ENCODE measurements at regions not wholly inside any gene's neighbourhood (a gene's known extent, or its start where the extent isn't known, plus 50 kb on each side); places are given as distances from the start of the nearest gene placed in this dataset.

DNA sequence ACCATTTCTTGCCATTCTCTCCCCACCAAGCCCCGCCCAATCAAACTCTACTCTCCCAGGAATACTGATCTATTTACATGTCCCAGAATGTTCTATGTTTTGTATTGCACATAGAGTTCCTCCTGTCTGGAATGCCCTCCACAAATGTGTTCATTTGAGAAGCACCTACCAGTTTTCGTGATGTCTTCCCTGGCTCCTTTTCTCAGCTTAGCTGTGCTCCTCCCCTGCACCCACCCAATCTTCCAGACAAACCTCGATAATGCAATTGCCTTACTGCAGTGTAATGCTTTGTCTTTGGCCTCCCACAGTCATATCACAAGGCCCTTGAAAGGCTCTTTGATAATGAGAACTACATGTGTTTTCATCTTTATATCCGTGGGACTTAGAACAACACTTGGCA lies 214.5 kb upstream of the ANKRD55 start:
- peaks cover 0 to 2% (median 0%) of the 10 kb centered on the region in 5 experiments for H3K9me3 ChIP-seq (ENCODE audit: control extremely low read depth in 1 of 5, control insufficient read depth in 4 of 5, insufficient read depth in 2 of 5, low read depth in 1 of 5, low read length in 4 of 5)
- no peak for DNase-seq
- H3K4me3 ChIP-seq (ENCODE audit: control insufficient read depth in 1 of 7, extremely low read depth in 1 of 7, insufficient read depth in 4 of 7, low read depth in 2 of 7, low read length in 6 of 7): no peak overlapping the region
- H3K27me3 ChIP-seq (replicated peaks in 2 of 5; ENCODE audit: control insufficient read depth in 4 of 5, insufficient read depth in 5 of 5, low read length in 4 of 5): no peaks in the 10 kb centered on the region
- H3K36me3 ChIP-seq (ENCODE audit: control insufficient read depth in 4 of 4, insufficient read depth in 4 of 4, low read length in 3 of 4): no peaks in the 10 kb centered on the region
- POLR2A ChIA-PET: no interaction called here
- 97% methylated on average over 3 of the region's 4 CpGs for WGBS (ENCODE audit: insufficient coverage)
- no peak overlapping the region for H3K27ac ChIP-seq (ENCODE audit: insufficient read depth in 1 of 2, low read depth in 1 of 2, low read length in 2 of 2, poor library complexity in 1 of 2, severe bottlenecking in 2 of 2)
- CTCF ChIA-PET: no interaction called here
- no peaks in the 10 kb centered on the region for H3K4me1 ChIP-seq (ENCODE audit: control extremely low read depth in 1 of 4, control insufficient read depth in 4 of 4, insufficient read depth in 4 of 4, low read length in 3 of 4)

DNA sequence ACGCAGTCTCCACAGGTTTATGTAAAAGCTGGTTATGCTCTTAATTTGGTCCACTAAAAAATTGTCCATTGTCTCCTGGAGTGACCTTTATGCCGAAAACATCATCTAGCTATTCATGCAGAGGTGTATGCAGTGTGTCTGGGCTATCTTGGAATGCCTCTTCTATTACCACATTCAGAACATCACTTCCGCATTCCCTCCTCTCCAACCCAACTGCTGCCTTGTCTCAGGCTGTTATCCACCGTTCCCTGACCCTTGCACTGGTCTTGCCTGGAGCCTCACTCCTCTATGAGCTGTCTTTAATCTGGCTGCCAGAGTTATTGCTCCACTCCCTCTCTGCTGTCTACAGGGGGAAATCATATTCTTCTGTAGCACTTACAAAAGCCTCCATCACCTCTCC lies 214.1 kb upstream of the ANKRD55 start:
- Histone ChIP-seq H3K27ac (ENCODE audit: insufficient read depth in 1 of 2, low read depth in 1 of 2, low read length in 2 of 2, poor library complexity in 1 of 2, severe bottlenecking in 2 of 2) (no peak overlapping the region), H3K36me3 (ENCODE audit: control insufficient read depth in 4 of 4, insufficient read depth in 4 of 4, low read length in 3 of 4) (no peaks in the 10 kb centered on the region), H3K4me1 (ENCODE audit: control extremely low read depth in 1 of 4, control insufficient read depth in 4 of 4, insufficient read depth in 4 of 4, low read length in 3 of 4) (no peaks in the 10 kb centered on the region), H3K9me3 (ENCODE audit: control extremely low read depth in 1 of 5, control insufficient read depth in 4 of 5, insufficient read depth in 2 of 5, low read depth in 1 of 5, low read length in 4 of 5) (peaks cover 0 to 2% (median 0%) of the 10 kb centered on the region in 5 experiments), H3K4me3 (ENCODE audit: control insufficient read depth in 1 of 7, extremely low read depth in 1 of 7, insufficient read depth in 4 of 7, low read depth in 2 of 7, low read length in 6 of 7) (no peak overlapping the region), H3K27me3 (replicated peaks in 2 of 5; ENCODE audit: control insufficient read depth in 4 of 5, insufficient read depth in 5 of 5, low read length in 4 of 5) (no peaks in the 10 kb centered on the region)
- ChIA-PET POLR2A (no interaction called here), CTCF (no interaction called here)
- 100% methylated on average over 3 of the region's 4 CpGs for WGBS (ENCODE audit: insufficient coverage)
- no peak for DNase-seq

DNA sequence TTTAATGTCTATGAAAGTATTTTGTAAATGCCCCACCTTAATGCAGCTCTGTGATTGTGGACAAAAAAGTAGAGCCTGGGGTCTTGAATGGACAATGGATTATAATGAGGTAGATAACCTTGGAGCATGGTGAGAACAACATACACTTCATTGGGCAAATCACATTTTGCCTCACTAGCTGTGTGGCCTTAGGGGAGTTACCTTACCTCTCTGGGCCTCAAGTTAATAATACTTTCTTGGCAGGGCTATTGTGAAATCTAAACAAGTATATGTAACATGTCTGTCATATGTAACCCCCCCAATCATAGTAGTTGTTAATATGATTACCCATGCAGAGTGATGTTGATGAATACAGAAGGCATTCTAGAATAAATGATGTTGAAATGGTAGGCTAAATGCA lies 213.6 kb upstream of the ANKRD55 start:
- DNase-seq: no peak
- Histone ChIP-seq H3K27ac (ENCODE audit: insufficient read depth in 1 of 2, low read depth in 1 of 2, low read length in 2 of 2, poor library complexity in 1 of 2, severe bottlenecking in 2 of 2) (no peak overlapping the region), H3K4me1 (ENCODE audit: control extremely low read depth in 1 of 4, control insufficient read depth in 4 of 4, insufficient read depth in 4 of 4, low read length in 3 of 4) (no peaks in the 10 kb centered on the region), H3K36me3 (ENCODE audit: control insufficient read depth in 4 of 4, insufficient read depth in 4 of 4, low read length in 3 of 4) (no peaks in the 10 kb centered on the region), H3K9me3 (ENCODE audit: control extremely low read depth in 1 of 5, control insufficient read depth in 4 of 5, insufficient read depth in 2 of 5, low read depth in 1 of 5, low read length in 4 of 5) (peaks cover 0 to 2% (median 0%) of the 10 kb centered on the region in 5 experiments), H3K4me3 (ENCODE audit: control insufficient read depth in 1 of 7, extremely low read depth in 1 of 7, insufficient read depth in 4 of 7, low read depth in 2 of 7, low read length in 6 of 7) (no peak overlapping the region), H3K27me3 (replicated peaks in 2 of 5; ENCODE audit: control insufficient read depth in 4 of 5, insufficient read depth in 5 of 5, low read length in 4 of 5) (no peaks in the 10 kb centered on the region)
- CTCF ChIA-PET: no interaction called here
- POLR2A ChIA-PET: no interaction called here

DNA sequence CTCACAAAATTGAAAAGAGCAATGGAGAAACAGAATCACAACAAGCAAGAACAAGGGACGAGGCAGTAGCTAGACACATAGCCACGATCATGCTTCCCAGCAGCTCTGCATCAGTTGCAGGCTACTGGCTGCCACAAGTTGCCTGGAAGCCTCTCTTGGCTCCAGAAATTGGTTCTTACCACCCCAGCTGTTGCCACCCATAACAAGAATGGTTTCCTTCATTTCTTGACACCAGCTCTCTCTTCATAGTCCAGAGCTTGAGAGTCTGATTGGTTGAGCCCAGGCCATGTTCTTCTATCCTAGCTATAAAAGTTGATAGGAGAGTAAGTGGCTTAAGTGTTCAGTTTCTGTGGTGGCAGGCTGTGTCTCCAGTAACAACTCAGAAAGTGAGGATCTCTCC lies 210.7 kb upstream of the ANKRD55 start:
- DNase-seq: no peak
- WGBS (ENCODE audit: insufficient coverage): 95% methylated on average over 2 of the region's 2 CpGs
- Histone ChIP-seq H3K9me3 (ENCODE audit: control extremely low read depth in 1 of 5, control insufficient read depth in 4 of 5, insufficient read depth in 2 of 5, low read depth in 1 of 5, low read length in 4 of 5) (peaks cover 0 to 2% (median 0%) of the 10 kb centered on the region in 5 experiments), H3K36me3 (ENCODE audit: control insufficient read depth in 4 of 4, insufficient read depth in 4 of 4, low read length in 3 of 4) (no peaks in the 10 kb centered on the region), H3K27me3 (replicated peaks in 2 of 5; ENCODE audit: control insufficient read depth in 4 of 5, insufficient read depth in 5 of 5, low read length in 4 of 5) (no peaks in the 10 kb centered on the region), H3K4me3 (ENCODE audit: control insufficient read depth in 1 of 7, extremely low read depth in 1 of 7, insufficient read depth in 4 of 7, low read depth in 2 of 7, low read length in 6 of 7) (no peak overlapping the region), H3K27ac (ENCODE audit: insufficient read depth in 1 of 2, low read depth in 1 of 2, low read length in 2 of 2, poor library complexity in 1 of 2, severe bottlenecking in 2 of 2) (no peak overlapping the region), H3K4me1 (ENCODE audit: control extremely low read depth in 1 of 4, control insufficient read depth in 4 of 4, insufficient read depth in 4 of 4, low read length in 3 of 4) (no peaks in the 10 kb centered on the region)
- ChIA-PET CTCF (no interaction called here), POLR2A (interaction anchor here (0.5 kb wide), 1 partner anchor 136 kb away, joined by 4 read pairs; no protein-coding TSS in a partner anchor)

DNA sequence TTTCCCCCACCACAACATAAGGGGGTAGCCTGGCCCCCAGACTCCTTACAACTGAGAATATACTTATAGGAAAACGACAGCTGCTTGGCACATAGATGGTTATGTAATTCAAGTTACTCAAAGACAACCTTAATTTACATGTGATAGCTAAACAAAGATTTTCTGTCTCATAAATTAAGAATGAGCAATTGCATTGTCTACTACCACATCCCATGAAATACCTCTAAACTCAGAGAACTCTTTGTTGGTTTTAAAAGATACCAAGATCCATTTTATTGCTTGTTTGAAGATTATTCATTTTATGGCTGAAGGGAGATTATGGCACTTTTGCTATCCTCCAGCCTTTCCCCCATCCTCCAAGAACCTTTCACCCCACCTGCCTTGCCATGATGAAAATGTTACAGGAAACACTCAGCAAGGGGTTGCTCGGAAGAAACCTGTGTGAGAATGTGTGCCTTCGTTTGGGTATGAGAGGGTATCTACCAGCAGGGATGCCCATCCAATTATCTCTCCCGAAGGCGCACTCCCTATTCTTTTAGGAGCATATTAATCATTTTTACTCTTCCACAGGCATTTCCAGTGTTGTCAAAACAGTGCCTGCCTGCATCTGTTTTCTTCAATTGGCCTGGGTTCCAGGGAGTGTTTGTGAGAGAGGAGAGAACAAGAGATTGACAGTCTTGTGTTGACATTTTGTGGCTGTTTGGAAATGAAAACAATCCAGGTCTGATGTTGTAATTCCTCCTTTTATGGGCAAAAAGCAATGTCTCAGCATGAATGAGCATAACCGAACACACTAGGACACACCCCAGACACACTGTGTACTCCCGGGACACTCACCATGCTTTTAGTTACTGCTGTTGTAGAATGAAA lies 208.0 kb upstream of the ANKRD55 start:
- Histone ChIP-seq H3K9me3 (ENCODE audit: control extremely low read depth in 1 of 5, control insufficient read depth in 4 of 5, insufficient read depth in 2 of 5, low read depth in 1 of 5, low read length in 4 of 5) (peaks cover 0 to 2% (median 0%) of the 10 kb centered on the region in 5 experiments), H3K4me1 (ENCODE audit: control extremely low read depth in 1 of 4, control insufficient read depth in 4 of 4, insufficient read depth in 4 of 4, low read length in 3 of 4) (no peaks in the 10 kb centered on the region), H3K4me3 (ENCODE audit: control insufficient read depth in 1 of 7, extremely low read depth in 1 of 7, insufficient read depth in 4 of 7, low read depth in 2 of 7, low read length in 6 of 7) (no peak overlapping the region), H3K27ac (ENCODE audit: insufficient read depth in 1 of 2, low read depth in 1 of 2, low read length in 2 of 2, poor library complexity in 1 of 2, severe bottlenecking in 2 of 2) (no peak overlapping the region), H3K27me3 (replicated peaks in 2 of 5; ENCODE audit: control insufficient read depth in 4 of 5, insufficient read depth in 5 of 5, low read length in 4 of 5) (no peaks in the 10 kb centered on the region), H3K36me3 (ENCODE audit: control insufficient read depth in 4 of 4, insufficient read depth in 4 of 4, low read length in 3 of 4) (no peaks in the 10 kb centered on the region)
- DNase-seq: no peak
- POLR2A ChIA-PET: interaction anchor here (0.6 kb wide), 1 partner anchor 832 kb away, joined by 3 read pairs; no protein-coding TSS in a partner anchor
- 100% methylated on average over 1 of the region's 7 CpGs for WGBS (ENCODE audit: insufficient coverage)
- CTCF ChIA-PET: interaction anchor here (1.9 kb wide), 1 partner anchor 9 kb away, joined by 5 read pairs; no protein-coding TSS in a partner anchor

DNA sequence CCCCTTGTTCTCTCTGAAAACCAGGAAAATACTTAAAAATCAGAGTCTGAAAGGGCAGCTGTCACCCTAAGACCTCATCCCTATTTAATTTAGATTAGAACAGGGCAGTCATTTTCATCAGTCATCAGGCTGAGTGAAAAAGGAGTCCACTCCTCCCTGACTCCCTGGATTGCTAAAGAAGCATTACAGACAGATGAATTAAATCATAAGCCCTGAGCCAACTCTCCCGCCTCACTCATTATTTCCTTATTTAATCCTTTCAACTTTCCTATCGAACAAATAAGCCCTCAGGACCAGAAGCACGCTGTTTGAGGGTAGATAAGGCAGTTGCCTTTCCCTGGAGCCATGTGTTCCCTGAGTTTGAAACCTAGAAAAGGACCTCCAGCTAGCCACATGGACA lies 201.9 kb upstream of the ANKRD55 start:
- no peak overlapping the region for H3K4me3 ChIP-seq (ENCODE audit: control insufficient read depth in 1 of 7, extremely low read depth in 1 of 7, insufficient read depth in 4 of 7, low read depth in 2 of 7, low read length in 6 of 7)
- H3K9me3 ChIP-seq (ENCODE audit: control extremely low read depth in 1 of 5, control insufficient read depth in 4 of 5, insufficient read depth in 2 of 5, low read depth in 1 of 5, low read length in 4 of 5): no peaks in the 10 kb centered on the region
- H3K27ac ChIP-seq (ENCODE audit: insufficient read depth in 1 of 2, low read depth in 1 of 2, low read length in 2 of 2, poor library complexity in 1 of 2, severe bottlenecking in 2 of 2): no peak overlapping the region
- H3K27me3 ChIP-seq (replicated peaks in 2 of 5; ENCODE audit: control insufficient read depth in 4 of 5, insufficient read depth in 5 of 5, low read length in 4 of 5): no peaks in the 10 kb centered on the region
- H3K4me1 ChIP-seq (ENCODE audit: control extremely low read depth in 1 of 4, control insufficient read depth in 4 of 4, insufficient read depth in 4 of 4, low read length in 3 of 4): no peaks in the 10 kb centered on the region
- no peaks in the 10 kb centered on the region for H3K36me3 ChIP-seq (ENCODE audit: control insufficient read depth in 4 of 4, insufficient read depth in 4 of 4, low read length in 3 of 4)
- 100% methylated on average over 3 of the region's 3 CpGs for WGBS (ENCODE audit: insufficient coverage)
- POLR2A ChIA-PET: no interaction called here
- CTCF ChIA-PET: no interaction called here
- DNase-seq: no peak

DNA sequence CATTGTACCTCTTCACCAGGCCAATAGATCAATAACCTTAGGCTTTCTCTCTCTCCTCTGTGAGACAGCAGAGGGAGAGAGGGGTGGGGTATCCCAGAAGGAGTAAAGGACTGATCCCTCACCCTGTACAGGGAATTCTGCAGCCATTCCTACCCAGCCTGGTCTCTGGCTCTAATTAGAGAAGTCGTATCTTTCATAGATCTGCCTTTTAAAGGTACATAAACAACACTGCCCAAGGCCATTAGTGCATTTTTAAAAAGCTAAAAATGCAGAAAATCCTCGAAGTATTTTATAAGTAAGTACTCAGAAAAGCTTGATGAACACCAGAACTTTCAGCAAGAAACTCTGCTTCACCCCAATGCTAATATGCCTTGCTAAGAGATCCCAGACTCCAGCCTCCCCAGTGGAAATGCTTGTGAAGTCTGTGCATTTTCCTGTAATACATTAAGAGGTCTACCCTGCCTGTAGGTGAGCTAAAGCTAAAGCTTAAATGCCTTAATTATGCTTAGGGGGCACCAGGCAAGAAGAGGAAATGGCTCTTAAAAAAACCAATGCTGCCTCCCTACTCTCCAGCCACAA lies 200.0 kb upstream of the ANKRD55 start:
- 90% methylated on average over 2 of the region's 2 CpGs for WGBS (ENCODE audit: insufficient coverage)
- Histone ChIP-seq H3K4me1 (ENCODE audit: control extremely low read depth in 1 of 4, control insufficient read depth in 4 of 4, insufficient read depth in 4 of 4, low read length in 3 of 4) (no peaks in the 10 kb centered on the region), H3K36me3 (ENCODE audit: control insufficient read depth in 4 of 4, insufficient read depth in 4 of 4, low read length in 3 of 4) (no peaks in the 10 kb centered on the region), H3K27me3 (replicated peaks in 2 of 5; ENCODE audit: control insufficient read depth in 4 of 5, insufficient read depth in 5 of 5, low read length in 4 of 5) (no peaks in the 10 kb centered on the region), H3K4me3 (ENCODE audit: control insufficient read depth in 1 of 7, extremely low read depth in 1 of 7, insufficient read depth in 4 of 7, low read depth in 2 of 7, low read length in 6 of 7) (no peak overlapping the region), H3K9me3 (ENCODE audit: control extremely low read depth in 1 of 5, control insufficient read depth in 4 of 5, insufficient read depth in 2 of 5, low read depth in 1 of 5, low read length in 4 of 5) (no peaks in the 10 kb centered on the region), H3K27ac (ENCODE audit: insufficient read depth in 1 of 2, low read depth in 1 of 2, low read length in 2 of 2, poor library complexity in 1 of 2, severe bottlenecking in 2 of 2) (no peak overlapping the region)
- ChIA-PET CTCF (no interaction called here), POLR2A (no interaction called here)
- peak in 2 of 3 donors; percentile 10 to 20 for DNase-seq
